ENCODE measurements at regions not wholly inside any gene's neighbourhood (a gene's known extent, or its start where the extent isn't known, plus 50 kb on each side); places are given as distances from the start of the nearest gene placed in this dataset.
"Not testable (repeated sequence)": the region's sequence is repeated elsewhere in the genome, so short reads cannot be mapped to it uniquely, and the experiment has no call there.

- not testable (repeated sequence) for H2BK12ac ChIP-seq (ENCODE audit: low read length in 2 of 2); H3K4ac ChIP-seq (ENCODE audit: low read depth in 1 of 2, low read length in 2 of 2); H3K27me3 ChIP-seq (ENCODE audit: control insufficient read depth in 1 of 2, insufficient read depth in 1 of 2, low read length in 2 of 2); H3K79me1 ChIP-seq (replicated peaks; ENCODE audit: low read length, poor library complexity, severe bottlenecking); H3K23ac ChIP-seq (ENCODE audit: low read length in 2 of 2); H3K14ac ChIP-seq (ENCODE audit: low read length in 2 of 2); H3K4me3 ChIP-seq (ENCODE audit: insufficient read depth in 1 of 2, low read depth in 1 of 2, low read length in 2 of 2); H2BK15ac ChIP-seq (ENCODE audit: low read depth, poor library complexity, severe bottlenecking); H3K4me2 ChIP-seq (ENCODE audit: low read length, poor library complexity, severe bottlenecking); H3K9me3 ChIP-seq (ENCODE audit: control insufficient read depth, low read length); H4K8ac ChIP-seq (ENCODE audit: low read length); H2AK5ac ChIP-seq (ENCODE audit: low read length, severe bottlenecking); DNase-seq; H2BK5ac ChIP-seq (ENCODE audit: low read depth, low read length, poor library complexity, severe bottlenecking); H2BK120ac ChIP-seq (ENCODE audit: low read depth, low read length); H3K36me3 ChIP-seq (ENCODE audit: control insufficient read depth in 1 of 2, insufficient read depth in 2 of 2, low read depth in 1 of 2, low read length in 2 of 2); H3K27ac ChIP-seq (ENCODE audit: low read length, poor library complexity, severe bottlenecking); H3K4me1 ChIP-seq (ENCODE audit: control insufficient read depth, insufficient read depth, low read depth, low read length); H3K18ac ChIP-seq (ENCODE audit: low read depth in 1 of 2, low read length in 2 of 2); H2AFZ ChIP-seq (ENCODE audit: low read depth, low read length); H4K91ac ChIP-seq (ENCODE audit: low read length); H3K9ac ChIP-seq (ENCODE audit: low read length)
Measured at GRCh38 chr5:102047073-102047472, 249.0 kb downstream of the SLCO4C1 start.

- no peak overlapping the region for H2AK5ac ChIP-seq (ENCODE audit: low read length, severe bottlenecking)
- WGBS, result no CpG with 5 or more reads among the region's 1 CpG
- no peak for DNase-seq
Measured at GRCh38 chr5:102040326-102040725, 255.8 kb downstream of the SLCO4C1 start.

GRCh38 chr5:102036927-102037326 lies 259.2 kb downstream of the SLCO4C1 start:
- H2BK5ac ChIP-seq (ENCODE audit: low read depth, low read length, poor library complexity, severe bottlenecking), result no peak overlapping the region
- H3K79me1 ChIP-seq (replicated peaks; ENCODE audit: low read length, poor library complexity, severe bottlenecking), result no peaks in the 10 kb centered on the region
- no peak overlapping the region for H3K18ac ChIP-seq (ENCODE audit: low read depth in 1 of 2, low read length in 2 of 2)
- H3K4me1 ChIP-seq (ENCODE audit: control insufficient read depth, insufficient read depth, low read depth, low read length), result no peaks in the 10 kb centered on the region
- no peak overlapping the region for H2AFZ ChIP-seq (ENCODE audit: low read depth, low read length)
- H2BK120ac ChIP-seq (ENCODE audit: low read depth, low read length), result no peak overlapping the region
- no peak overlapping the region for H3K27ac ChIP-seq (ENCODE audit: low read length, poor library complexity, severe bottlenecking)
- no peak overlapping the region for H2BK15ac ChIP-seq (ENCODE audit: low read depth, poor library complexity, severe bottlenecking)
- peak overlapping the region; percentile 69 for H4K8ac ChIP-seq (ENCODE audit: low read length)
- H3K9me3 ChIP-seq (ENCODE audit: control insufficient read depth, low read length), result no peaks in the 10 kb centered on the region
- no peaks in the 10 kb centered on the region for H3K36me3 ChIP-seq (ENCODE audit: control insufficient read depth in 1 of 2, insufficient read depth in 2 of 2, low read depth in 1 of 2, low read length in 2 of 2)
- H3K4me2 ChIP-seq (ENCODE audit: low read length, poor library complexity, severe bottlenecking), result no peak overlapping the region
- H4K91ac ChIP-seq (ENCODE audit: low read length), result no peak overlapping the region
- H3K14ac ChIP-seq (ENCODE audit: low read length in 2 of 2), result no peak overlapping the region
- H2BK12ac ChIP-seq (ENCODE audit: low read length in 2 of 2), result no peak overlapping the region
- no peak overlapping the region for H2AK5ac ChIP-seq (ENCODE audit: low read length, severe bottlenecking)
- H3K4me3 ChIP-seq (ENCODE audit: insufficient read depth in 1 of 2, low read depth in 1 of 2, low read length in 2 of 2), result no peak overlapping the region
- no peaks in the 10 kb centered on the region for H3K27me3 ChIP-seq (ENCODE audit: control insufficient read depth in 1 of 2, insufficient read depth in 1 of 2, low read length in 2 of 2)
- H3K23ac ChIP-seq (ENCODE audit: low read length in 2 of 2), result no peak overlapping the region
- DNase-seq, result no peak
- H3K9ac ChIP-seq (ENCODE audit: low read length), result no peak overlapping the region
- no peak overlapping the region for H3K4ac ChIP-seq (ENCODE audit: low read depth in 1 of 2, low read length in 2 of 2)

More at GRCh38 chr5:102040326-102040725, 255.8 kb downstream of the SLCO4C1 start:
- H3K9me3 ChIP-seq (ENCODE audit: control insufficient read depth, low read length), result no peaks in the 10 kb centered on the region
- no peak overlapping the region for H2BK15ac ChIP-seq (ENCODE audit: low read depth, poor library complexity, severe bottlenecking)
- H3K4me2 ChIP-seq (ENCODE audit: low read length, poor library complexity, severe bottlenecking), result no peak overlapping the region
- no peak overlapping the region for H2AFZ ChIP-seq (ENCODE audit: low read depth, low read length)
- H4K91ac ChIP-seq (ENCODE audit: low read length), result no peak overlapping the region
- H3K36me3 ChIP-seq (ENCODE audit: control insufficient read depth in 1 of 2, insufficient read depth in 2 of 2, low read depth in 1 of 2, low read length in 2 of 2), result no peaks in the 10 kb centered on the region
- no peak overlapping the region for H3K14ac ChIP-seq (ENCODE audit: low read length in 2 of 2)
- no peak overlapping the region for H4K8ac ChIP-seq (ENCODE audit: low read length)
- H2BK12ac ChIP-seq (ENCODE audit: low read length in 2 of 2), result no peak overlapping the region
- no peak overlapping the region for H3K4ac ChIP-seq (ENCODE audit: low read depth in 1 of 2, low read length in 2 of 2)
- H2BK120ac ChIP-seq (ENCODE audit: low read depth, low read length), result no peak overlapping the region
- H3K18ac ChIP-seq (ENCODE audit: low read depth in 1 of 2, low read length in 2 of 2), result no peak overlapping the region
- H3K27me3 ChIP-seq (ENCODE audit: control insufficient read depth in 1 of 2, insufficient read depth in 1 of 2, low read length in 2 of 2), result no peaks in the 10 kb centered on the region
- no peak overlapping the region for H3K23ac ChIP-seq (ENCODE audit: low read length in 2 of 2)
- H3K79me1 ChIP-seq (replicated peaks; ENCODE audit: low read length, poor library complexity, severe bottlenecking), result no peaks in the 10 kb centered on the region
- no peak overlapping the region for H3K9ac ChIP-seq (ENCODE audit: low read length)
- H3K4me1 ChIP-seq (ENCODE audit: control insufficient read depth, insufficient read depth, low read depth, low read length), result no peaks in the 10 kb centered on the region
- H2BK5ac ChIP-seq (ENCODE audit: low read depth, low read length, poor library complexity, severe bottlenecking), result no peak overlapping the region
- no peak overlapping the region for H3K27ac ChIP-seq (ENCODE audit: low read length, poor library complexity, severe bottlenecking)
- H3K4me3 ChIP-seq (ENCODE audit: insufficient read depth in 1 of 2, low read depth in 1 of 2, low read length in 2 of 2), result no peak overlapping the region

- H3K27me3 ChIP-seq (ENCODE audit: control insufficient read depth in 1 of 2, insufficient read depth in 1 of 2, low read length in 2 of 2), result no peaks in the 10 kb centered on the region
- H3K4ac ChIP-seq (ENCODE audit: low read depth in 1 of 2, low read length in 2 of 2), result no peak overlapping the region
- no peak overlapping the region for H2AFZ ChIP-seq (ENCODE audit: low read depth, low read length)
- H4K8ac ChIP-seq (ENCODE audit: low read length), result no peak overlapping the region
- DNase-seq, result no peak
- H3K23ac ChIP-seq (ENCODE audit: low read length in 2 of 2), result no peak overlapping the region
- H3K18ac ChIP-seq (ENCODE audit: low read depth in 1 of 2, low read length in 2 of 2), result no peak overlapping the region
- H2BK15ac ChIP-seq (ENCODE audit: low read depth, poor library complexity, severe bottlenecking), result no peak overlapping the region
- H3K4me3 ChIP-seq (ENCODE audit: insufficient read depth in 1 of 2, low read depth in 1 of 2, low read length in 2 of 2), result no peak overlapping the region
- no peak overlapping the region for H3K9ac ChIP-seq (ENCODE audit: low read length)
- no peaks in the 10 kb centered on the region for H3K9me3 ChIP-seq (ENCODE audit: control insufficient read depth, low read length)
- H3K4me2 ChIP-seq (ENCODE audit: low read length, poor library complexity, severe bottlenecking), result no peak overlapping the region
- H2AK5ac ChIP-seq (ENCODE audit: low read length, severe bottlenecking), result no peak overlapping the region
- H4K91ac ChIP-seq (ENCODE audit: low read length), result no peak overlapping the region
- no peaks in the 10 kb centered on the region for H3K36me3 ChIP-seq (ENCODE audit: control insufficient read depth in 1 of 2, insufficient read depth in 2 of 2, low read depth in 1 of 2, low read length in 2 of 2)
- H3K79me1 ChIP-seq (replicated peaks; ENCODE audit: low read length, poor library complexity, severe bottlenecking), result no peaks in the 10 kb centered on the region
- no peaks in the 10 kb centered on the region for H3K4me1 ChIP-seq (ENCODE audit: control insufficient read depth, insufficient read depth, low read depth, low read length)
- H2BK120ac ChIP-seq (ENCODE audit: low read depth, low read length), result no peak overlapping the region
- no peak overlapping the region for H3K27ac ChIP-seq (ENCODE audit: low read length, poor library complexity, severe bottlenecking)
- WGBS, result no CpG with 5 or more reads among the region's 2 CpGs
- no peak overlapping the region for H2BK5ac ChIP-seq (ENCODE audit: low read depth, low read length, poor library complexity, severe bottlenecking)
- no peak overlapping the region for H3K14ac ChIP-seq (ENCODE audit: low read length in 2 of 2)
- no peak overlapping the region for H2BK12ac ChIP-seq (ENCODE audit: low read length in 2 of 2)
Measured at GRCh38 chr5:102031711-102032110, 264.4 kb downstream of the SLCO4C1 start.

Measured in mesenchymal stem cell (in vitro differentiated cells and primary cell).